GM21526 (cell line): ENCODE measurements at regions not wholly inside any gene's neighbourhood (a gene's known extent, or its start where the extent isn't known, plus 50 kb on each side); places are given as distances from the start of the nearest gene placed in this dataset.
"Not testable (repeated sequence)": the region's sequence is repeated elsewhere in the genome, so short reads cannot be mapped to it uniquely, and the experiment has no call there.

Source experiments
- ATAC-seq: cut with Tn5 transposase; IDR thresholded peaks from one replicate; pipeline ENCODE4 v1.9.1; 2021; ENCODE audit warnings: moderate library complexity; ENCODE audit not compliant: unreplicated experiment, low FRiP score

- no peak for ATAC-seq
Observed at GRCh38 chr4:104015680-104016079, 295.9 kb upstream of the TACR3 start.

GRCh38 chr4:104010722-104011121, 290.9 kb upstream of the TACR3 start:
- ATAC-seq: no peak

GRCh38 chr4:104002318-104002717, 282.5 kb upstream of the TACR3 start:
- not testable (repeated sequence) for ATAC-seq

GRCh38 chr4:103998756-103999155, 279.0 kb upstream of the TACR3 start:
- ATAC-seq: no peak

- no peak for ATAC-seq
Observed at GRCh38 chr4:103996637-103997036, 276.9 kb upstream of the TACR3 start.

GRCh38 chr4:103996064-103996463, 276.3 kb upstream of the TACR3 start:
- ATAC-seq: no peak

GRCh38 chr4:103994059-103994458, 274.3 kb upstream of the TACR3 start:
- no peak for ATAC-seq

GRCh38 chr4:103982454-103982853, 262.7 kb upstream of the TACR3 start:
- ATAC-seq: no peak

GRCh38 chr4:103948244-103949018, 228.6 kb upstream of the TACR3 start:
- ATAC-seq: no peak

- no peak for ATAC-seq
Observed at GRCh38 chr4:103947617-103948016, 227.8 kb upstream of the TACR3 start.

- not testable (repeated sequence) for ATAC-seq
Observed at GRCh38 chr4:103946621-103947268, 227.0 kb upstream of the TACR3 start.

GRCh38 chr4:103938488-103938887, 218.7 kb upstream of the TACR3 start:
- no peak for ATAC-seq

GRCh38 chr4:103936653-103937145, 216.9 kb upstream of the TACR3 start:
- ATAC-seq: no peak

GRCh38 chr4:103934178-103934789, 214.5 kb upstream of the TACR3 start:
- ATAC-seq: peak; percentile 78

GRCh38 chr4:103928370-103928769, 208.6 kb upstream of the TACR3 start:
- ATAC-seq: no peak

GRCh38 chr4:103923551-103923950, 203.8 kb upstream of the TACR3 start:
- ATAC-seq: no peak

GRCh38 chr4:103918214-103918613, 198.4 kb upstream of the TACR3 start:
- no peak for ATAC-seq

GRCh38 chr4:103915224-103915869, 195.6 kb upstream of the TACR3 start:
- ATAC-seq: peak; percentile 97

- ATAC-seq: no peak
Observed at GRCh38 chr4:103907414-103907813, 187.6 kb upstream of the TACR3 start.

- ATAC-seq: no peak
Observed at GRCh38 chr4:103904123-103904522, 184.3 kb upstream of the TACR3 start.

- ATAC-seq: no peak
Observed at GRCh38 chr4:103902730-103903129, 182.9 kb upstream of the TACR3 start.
